GDM1 (cell line): ENCODE measurements at regions not wholly inside any gene's neighbourhood (a gene's known extent, or its start where the extent isn't known, plus 50 kb on each side); places are given as distances from the start of the nearest gene placed in this dataset.

Source experiments
- DNase-seq: peaks from one replicate; lab custom pipeline; 2025; lab: John Stamatoyannopoulos, UW

DNA sequence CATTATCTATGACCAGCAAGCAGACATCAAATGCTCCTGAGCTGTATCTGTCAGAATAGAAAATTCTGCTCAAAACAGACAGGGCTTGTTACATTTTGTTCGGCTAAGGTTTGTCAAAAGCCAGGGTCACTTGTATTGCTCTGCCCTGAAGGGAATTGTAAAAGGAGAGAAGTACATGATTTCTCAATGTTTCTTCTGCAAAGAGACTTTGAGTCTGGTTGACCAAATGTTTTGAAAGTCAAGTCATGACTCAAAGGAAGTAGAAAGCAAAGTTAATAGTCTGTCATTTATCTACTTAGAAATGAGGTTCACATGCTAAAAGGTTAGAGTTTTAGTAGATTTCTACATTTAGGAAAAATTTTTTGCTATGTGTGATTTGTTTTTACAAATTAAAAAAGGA lies 1624.1 kb upstream of the ZEB2 start:
- DNase-seq = no peak

DNA sequence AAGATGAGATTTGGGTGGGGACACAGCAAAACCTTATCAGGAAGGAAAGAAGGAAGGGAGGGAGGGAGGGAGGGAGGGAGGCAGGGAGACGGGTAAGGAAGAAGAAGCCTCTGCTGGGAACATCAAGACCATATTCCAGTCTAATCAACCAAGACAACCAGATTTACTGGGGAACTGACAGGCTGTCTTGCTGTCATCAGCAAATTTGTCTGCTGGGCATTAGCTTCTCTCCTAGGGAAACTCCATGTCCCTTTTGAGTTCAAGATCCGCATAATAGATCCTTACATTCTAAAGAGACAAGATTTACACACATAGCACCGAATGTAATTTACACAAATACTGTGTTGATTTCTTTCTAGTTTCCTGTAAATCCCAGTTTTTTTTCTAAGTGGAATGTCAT lies 1618.9 kb upstream of the ZEB2 start:
- DNase-seq = no peak

DNA sequence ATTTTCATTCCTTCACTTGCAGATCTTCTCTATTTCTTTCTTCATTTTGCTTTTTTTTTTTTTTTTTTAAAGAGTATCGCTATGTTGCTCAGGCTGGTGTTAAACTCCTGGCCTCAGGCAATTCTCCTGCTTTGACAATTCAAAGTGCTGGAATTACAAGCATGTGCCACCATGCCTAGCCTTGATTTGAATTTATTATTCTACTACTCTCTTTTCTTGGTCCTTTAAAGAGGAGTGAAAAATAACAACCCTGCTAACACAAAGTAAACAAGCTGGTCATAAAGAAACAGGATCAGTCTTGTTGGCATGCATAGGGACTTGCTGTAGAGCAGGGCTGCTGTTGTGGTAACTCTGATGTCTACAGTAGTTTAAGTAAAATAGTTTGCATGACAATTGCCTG lies 1615.3 kb upstream of the ZEB2 start:
- no peak for DNase-seq

DNA sequence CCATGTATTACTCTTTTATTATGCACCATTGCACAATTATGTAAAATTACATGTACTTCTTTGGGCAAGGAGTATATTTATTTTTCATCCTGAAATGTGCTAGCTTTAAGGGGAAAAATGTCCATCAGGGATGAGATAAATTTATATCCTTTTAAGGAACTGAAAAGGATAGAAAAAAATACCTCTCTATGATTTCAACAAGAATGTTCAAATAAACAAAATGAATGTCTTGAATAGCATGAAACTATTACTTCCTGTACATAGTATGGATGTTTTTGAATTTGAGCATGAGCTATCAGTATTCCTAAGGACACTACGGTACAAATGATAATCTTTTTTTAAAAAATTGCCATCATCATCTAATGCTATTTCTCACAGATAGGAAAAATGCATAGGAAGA lies 1611.9 kb upstream of the ZEB2 start:
- DNase-seq = no peak

DNA sequence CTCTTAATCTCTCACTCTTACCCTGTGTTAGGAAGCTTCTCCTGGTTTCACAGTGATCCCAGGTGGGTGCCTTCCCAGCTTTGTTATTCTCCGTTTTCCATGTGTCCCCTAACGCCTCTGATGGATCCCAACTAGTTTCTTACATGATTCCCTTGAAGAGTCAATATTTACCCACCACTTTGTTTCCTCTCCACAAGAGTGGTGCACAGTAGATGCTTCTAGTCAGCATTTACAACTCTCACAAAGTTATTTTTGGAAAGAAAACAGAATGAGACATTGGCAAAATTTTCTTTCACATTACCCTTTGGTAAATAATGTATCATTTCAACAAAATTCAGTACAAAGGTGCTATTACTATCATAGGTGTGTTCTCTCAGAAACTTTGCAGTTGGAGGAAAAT lies 1611.1 kb upstream of the ZEB2 start:
- DNase-seq = no peak

DNA sequence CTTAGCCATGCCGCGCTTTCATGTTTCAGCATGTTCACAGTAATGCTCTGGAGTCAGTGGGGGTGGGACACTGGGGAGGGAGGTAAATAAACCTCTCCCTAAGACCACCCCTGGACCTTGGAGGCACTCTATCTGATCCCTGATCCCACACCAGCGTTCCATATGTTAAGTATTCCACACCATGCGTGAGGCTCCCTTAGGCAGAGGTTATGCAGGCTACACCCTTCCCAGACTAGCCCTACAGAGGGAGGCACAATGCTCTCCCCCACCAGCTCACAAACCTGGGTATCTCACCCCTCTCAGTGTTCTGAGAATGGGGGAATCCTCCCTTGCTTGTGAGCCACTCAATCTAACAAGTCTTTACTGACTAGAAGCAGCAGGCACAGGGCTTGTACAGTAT lies 1610.4 kb upstream of the ZEB2 start:
- no peak for DNase-seq

DNA sequence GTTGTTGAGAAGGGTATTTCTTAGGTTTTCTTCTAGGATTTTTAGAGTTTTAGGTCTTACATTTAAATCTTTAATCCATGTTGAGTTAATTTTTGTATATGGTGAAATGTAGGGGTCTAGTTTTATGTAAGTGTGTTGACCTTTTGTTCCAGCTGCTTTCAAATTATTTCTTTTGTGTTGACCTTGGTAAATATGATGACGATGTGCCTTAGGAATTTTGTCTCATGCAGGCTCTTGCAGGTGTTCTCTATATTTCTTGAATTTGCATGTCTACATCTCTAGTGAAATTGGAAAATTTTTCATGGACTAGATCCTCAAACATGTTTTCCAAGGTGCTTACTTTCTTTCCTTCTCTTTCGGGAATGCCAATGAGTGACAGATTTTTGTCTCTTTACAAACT lies 1609.3 kb upstream of the ZEB2 start:
- DNase-seq = no peak

DNA sequence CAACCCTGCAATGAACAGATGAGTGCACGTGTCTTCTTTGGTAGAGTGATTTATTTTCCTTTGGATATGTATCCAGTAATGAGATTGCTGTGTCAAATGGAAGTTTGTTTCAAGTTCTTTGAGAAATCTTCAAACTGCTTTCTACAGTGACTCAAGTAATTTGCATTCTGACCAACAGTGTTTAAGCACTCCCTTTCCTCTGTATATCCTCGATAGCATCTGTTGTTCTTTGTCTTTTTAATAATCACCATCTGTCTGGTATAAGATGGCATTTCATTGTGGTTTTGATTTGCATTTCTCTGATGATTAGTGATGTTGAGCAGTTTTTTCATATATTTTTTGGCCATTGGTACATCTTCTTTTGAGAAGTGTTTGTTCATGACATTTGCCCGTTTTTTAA lies 1608.3 kb upstream of the ZEB2 start:
- DNase-seq = no peak

DNA sequence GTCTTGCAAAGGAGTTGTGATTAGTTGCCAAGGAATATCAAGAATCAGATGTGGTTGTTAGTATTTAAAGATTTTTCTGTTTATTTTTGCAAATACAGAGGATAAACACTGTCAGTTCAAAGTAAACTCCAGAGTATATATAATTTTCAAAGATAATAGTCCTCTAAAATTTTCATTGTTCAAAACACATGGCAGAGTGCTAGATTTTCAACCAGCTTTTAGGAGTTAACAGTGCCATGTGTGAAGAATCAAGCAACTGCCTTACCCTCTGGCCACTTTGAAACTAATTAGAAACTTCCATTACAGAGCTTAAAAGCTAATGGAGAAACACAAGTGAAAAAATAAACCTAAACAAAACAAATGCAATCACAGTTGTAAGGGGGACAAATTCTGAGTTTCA lies 1605.6 kb upstream of the ZEB2 start:
- no peak for DNase-seq

DNA sequence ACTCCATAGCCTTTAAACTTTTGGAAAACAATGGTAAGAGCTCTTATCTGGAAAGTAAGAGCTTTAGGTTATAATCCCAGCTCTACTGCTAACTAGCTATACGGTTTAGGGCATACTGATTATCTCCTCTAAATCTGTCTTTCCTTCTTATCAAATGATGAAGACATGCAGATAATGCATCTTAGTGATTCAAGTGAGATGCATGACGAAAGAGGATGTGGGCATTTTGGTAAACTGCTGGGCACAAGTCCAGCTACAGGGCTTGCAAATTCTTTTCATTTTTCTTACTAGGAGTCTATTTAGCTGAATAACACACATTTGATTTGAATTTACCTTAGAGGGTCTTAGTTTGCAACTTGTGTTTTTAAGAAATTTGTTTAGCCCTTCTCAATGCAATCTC lies 1604.8 kb upstream of the ZEB2 start:
- DNase-seq = no peak

DNA sequence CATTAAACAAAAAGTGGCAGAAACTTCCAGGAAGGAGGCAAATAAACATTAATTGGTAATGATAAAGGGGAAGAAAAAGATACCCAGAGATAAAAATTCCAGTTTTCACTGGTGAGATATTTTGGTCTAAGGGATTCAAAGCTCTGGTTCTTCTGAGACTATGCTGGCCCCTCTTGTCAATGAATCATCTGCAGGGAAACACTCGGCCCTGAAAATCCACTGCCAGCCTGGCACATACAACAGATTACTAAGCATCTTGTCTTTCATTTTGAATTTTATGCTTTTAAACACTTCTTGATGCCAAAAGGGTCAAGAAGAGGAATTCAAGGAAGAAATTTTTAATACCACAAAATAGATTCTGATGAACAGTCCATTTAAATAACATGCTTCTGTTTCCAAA lies 1603.8 kb upstream of the ZEB2 start:
- no peak for DNase-seq

DNA sequence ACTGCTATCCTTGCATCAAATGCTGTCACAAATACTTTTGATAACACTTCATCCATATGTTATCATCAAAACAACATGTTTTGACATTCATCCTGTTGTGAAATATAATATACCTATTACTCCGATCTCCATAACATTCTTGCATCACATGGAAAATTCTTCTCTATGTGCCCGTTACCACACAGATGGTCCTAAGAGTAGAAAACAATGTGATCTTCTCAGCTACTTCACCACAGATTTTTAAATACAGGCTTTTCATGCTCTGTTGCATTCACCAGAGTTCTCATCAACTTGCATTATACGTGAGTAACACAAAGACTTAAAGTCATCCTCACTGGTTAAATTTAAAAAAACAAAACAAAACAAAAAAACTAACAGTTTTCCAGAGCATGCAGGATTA lies 1603.3 kb upstream of the ZEB2 start:
- no peak for DNase-seq

DNA sequence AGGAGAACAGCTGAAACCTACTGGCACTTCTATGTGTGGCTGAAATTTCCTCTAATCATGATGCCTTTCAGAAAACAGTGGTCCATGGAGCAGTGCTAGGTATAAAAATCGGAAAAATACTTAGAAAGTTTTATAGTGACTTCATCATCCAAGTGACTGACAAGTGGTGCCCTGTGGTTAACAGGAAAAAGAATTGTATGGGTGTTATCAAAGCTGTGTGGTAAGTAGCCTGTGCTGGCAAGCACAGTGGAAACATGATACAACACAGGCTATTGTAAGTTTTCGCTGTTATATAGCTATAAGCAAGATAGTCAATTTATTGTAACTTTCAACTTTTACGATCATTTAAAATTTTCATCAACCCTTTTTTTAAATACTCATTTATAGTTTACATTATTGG lies 1599.7 kb upstream of the ZEB2 start:
- no peak for DNase-seq

DNA sequence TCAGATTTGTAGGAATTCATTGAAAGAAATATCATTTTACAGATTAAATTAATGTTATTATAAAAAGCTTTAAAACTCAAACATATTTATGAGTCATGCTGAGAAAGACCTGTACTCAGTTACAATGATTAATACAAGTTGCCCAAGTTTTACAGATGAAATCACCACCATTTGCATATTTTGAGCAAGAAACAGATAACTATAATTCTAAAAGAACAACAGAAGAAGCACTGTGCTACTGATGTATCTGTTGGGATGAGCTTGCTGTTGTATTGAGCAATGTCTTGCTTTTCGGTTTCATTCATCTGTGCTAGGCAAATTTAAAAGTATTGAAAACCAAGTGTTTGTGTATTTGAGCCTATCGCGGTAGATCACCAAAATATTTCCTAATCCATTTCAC lies 1589.1 kb upstream of the ZEB2 start:
- no peak for DNase-seq

DNA sequence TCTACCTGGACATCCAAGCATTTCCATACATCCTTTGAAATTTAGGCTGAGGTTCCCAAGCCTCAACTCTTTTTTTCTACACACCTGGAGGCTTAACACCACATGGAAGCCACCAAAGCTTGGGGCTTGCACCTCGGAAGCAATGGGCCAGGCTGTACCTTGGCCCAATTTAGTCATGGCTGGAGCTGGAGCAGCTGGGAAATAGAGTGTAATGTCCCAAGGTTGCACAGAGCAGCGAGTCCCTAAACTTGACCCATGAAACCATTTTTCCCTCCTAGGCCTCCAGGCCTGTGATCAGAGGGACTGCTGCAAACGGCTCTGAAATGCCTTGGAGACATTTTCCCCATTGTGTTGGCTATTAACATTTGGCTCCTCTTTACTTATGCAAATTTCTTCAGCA lies 1574.3 kb upstream of the ZEB2 start:
- no peak for DNase-seq

DNA sequence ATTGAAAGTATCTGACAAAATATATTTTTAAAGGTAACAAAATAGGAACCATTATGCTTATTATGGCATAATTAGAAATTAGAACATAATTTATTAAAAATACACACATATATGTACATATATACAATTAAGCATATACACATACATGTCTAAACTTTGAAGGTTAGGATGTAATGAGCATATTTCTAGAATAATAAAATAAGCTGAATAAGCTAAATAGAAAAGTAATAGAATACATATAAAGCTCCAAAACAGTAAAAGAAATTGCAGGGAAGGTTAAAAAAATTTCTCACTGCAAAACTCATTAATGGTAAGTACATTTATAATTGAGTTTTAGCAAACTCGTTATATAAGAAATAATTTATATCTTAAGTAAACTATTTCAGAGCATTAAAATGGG lies 1561.5 kb upstream of the ZEB2 start:
- DNase-seq = no peak

DNA sequence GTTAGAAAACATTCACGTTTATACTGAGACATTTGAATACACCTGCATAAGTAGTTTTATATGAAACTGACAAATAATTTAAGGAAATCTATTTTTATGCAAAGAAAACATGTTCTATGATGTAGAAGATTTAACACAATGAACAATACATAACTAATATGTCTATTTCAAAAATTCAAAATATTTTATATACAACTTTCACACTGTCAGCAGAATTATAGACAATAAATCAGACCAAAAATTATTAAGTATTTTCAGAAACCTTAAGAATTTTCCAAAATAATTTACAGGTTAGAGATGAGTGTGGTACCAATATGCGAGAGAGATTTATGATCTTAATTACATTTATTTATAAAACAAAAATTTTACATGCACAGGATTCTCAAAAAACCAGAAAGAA lies 1561.0 kb upstream of the ZEB2 start:
- DNase-seq = no peak

DNA sequence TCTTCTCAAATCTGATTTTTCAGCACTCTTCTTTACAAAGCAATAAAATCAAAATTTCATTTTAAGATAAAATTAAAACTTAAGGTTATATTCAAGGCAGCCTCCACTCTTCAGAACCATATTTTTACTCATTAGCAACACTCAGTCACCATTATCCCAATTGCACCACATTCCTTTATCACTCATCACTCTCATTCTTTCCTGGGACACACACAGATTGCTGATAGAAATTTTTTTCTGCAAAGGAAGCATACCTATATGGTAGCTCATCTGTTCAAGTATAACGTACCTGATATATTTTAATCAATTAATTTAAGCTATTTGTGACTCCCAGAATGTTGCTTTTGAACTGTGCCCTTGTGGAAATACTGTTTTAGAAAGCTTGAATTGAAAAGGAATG lies 1559.3 kb upstream of the ZEB2 start:
- DNase-seq = no peak

DNA sequence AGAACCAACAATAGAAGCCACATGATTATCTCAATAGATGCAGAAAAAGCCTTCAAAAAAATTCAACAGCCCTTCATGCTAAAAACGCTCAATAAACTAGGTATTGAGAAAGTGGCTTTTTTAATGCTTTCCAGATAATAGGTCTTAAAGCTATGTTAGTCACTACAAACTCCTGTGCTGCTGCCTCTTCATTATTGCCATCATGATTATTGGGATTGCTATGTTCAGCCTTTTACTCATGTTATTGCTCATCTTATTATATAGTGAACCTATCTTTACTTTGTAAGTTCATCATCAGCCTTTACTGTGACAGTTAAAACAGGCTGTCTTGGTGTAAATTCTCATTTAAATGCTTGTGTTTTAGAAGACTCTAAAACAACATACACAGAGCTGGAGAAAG lies 1557.2 kb upstream of the ZEB2 start:
- DNase-seq = no peak

DNA sequence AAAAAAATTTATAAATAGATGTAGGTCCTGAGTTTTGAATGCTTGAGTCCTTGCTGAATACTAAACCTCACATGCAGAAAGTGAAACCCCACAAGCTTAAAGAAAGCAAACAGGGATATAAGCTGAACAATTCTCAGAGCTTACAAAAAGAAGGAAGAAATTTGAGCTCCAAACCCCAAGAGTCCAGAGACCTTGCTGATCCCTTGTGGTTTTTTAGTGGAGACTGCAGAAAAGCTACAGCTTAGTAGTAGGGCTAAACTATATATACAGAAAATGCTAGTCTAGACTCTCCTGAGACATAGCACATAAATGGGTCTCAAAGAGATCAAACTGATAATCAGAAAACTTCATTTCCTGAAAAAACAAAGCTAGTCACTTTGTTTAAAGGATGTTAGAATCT lies 1548.1 kb upstream of the ZEB2 start:
- DNase-seq = no peak

DNA sequence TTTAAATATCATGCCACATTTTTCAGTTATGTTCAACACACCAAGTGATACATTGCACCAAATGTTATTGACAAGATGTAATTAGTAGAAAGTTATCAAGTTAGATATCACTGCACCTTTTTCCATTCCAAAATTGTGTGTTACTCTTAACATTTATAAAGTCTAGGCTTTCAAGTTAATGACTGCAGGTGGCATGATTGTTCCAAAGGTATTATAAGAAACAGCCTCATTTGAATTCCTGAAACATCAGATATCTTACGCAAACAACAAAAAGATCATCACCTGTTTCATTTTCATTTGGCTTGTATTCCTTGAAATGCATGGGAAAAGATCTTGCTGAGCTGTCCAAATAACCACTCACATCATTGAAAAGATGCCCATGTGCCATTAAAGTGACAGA lies 1528.2 kb upstream of the ZEB2 start:
- no peak for DNase-seq

DNA sequence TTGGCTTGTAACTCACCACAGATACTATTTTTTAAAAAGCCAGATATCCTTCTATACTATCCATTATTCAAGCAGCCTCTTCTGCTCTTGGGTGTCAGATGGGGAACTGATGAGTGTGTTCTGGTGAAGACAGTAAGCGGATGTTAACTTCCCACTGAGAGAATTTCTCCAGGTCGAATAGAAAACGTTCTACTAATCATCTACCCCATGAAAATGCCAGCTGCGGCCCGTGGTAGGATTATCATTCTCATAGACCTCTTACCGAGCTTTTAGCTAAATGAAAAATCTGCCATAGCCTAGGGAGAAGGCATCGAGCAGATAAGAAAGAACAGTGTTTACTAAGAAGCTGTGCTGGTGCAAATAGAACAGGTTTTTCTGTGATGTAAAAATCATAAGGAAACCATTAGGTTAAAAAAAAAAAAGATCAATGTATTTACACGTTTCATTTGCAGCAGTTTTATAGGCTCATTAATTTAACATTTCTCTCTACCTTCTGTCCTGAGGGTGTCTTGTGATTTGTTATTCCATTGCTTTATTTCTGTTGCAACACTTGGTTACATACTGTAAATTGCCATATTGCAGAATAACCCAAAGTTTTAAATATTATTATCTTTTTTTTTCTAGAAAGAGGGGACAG lies 1521.5 kb upstream of the ZEB2 start:
- DNase-seq = no peak

DNA sequence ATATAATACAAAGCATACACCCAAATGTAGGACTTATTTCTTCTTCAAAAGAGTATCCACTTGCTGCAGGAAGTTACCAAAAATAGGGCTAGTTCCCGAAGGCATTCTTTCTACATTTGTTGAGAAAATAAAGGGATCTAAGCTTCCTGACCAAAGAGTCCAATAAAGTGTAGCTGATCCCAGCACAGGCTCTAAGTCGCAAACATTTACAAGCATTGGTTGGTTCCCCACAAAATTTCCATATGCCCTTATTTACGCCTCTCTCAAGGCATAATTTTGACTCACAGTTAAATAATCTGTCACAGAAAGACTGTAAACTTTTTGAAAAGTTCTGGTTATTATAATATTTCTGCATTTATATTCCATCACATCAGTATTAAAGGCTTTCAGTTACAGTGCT lies 1520.1 kb upstream of the ZEB2 start:
- DNase-seq = no peak

DNA sequence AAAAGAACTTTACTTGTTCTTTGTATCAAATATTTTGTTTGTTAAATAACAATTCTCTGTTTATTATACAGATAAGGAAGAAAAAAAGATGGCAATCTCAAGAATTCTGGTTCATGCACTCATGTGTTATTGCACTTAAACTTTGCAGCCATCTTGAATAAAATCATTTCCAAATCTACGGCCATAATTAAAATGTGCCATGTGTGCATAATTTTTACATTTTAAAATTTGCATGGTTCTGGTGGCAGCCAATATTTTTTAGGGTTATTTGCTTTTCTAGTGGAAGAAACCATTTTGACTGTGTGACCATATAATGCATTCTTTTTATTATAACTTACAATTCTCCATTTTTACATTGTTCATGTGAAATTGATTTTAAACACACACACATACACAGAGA lies 1518.1 kb upstream of the ZEB2 start:
- DNase-seq = no peak

DNA sequence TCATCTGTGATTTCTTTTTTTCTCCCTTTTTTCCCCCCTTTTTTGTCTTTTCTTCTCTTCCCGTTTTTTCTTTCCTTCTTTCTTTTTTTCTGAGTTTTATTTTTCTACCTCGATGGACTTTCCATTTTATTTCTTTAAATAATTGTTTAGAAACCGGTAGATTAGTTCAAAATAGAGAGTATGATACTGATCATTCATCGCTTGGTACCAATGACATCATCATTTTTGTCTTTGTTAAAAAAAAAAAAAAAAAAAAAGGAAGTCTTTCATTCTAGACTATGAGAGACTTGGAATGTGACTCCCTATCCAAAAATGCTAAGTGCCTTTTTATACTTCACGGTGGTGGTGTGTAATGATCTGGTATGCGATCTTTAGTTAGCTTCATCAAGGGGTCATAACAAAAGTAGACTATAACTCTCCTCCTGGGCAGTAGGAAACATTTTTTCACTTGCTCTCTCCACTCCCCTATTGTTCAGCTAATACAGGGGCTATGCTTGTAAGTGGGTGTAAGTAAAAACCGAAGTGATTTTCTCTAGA lies 1517.5 kb upstream of the ZEB2 start:
- no peak for DNase-seq
